Neural progenitor cell (in vitro differentiated cells): ENCODE measurements at regions not wholly inside any gene's neighbourhood (a gene's known extent, or its start where the extent isn't known, plus 50 kb on each side); places are given as distances from the start of the nearest gene placed in this dataset.

Source experiments
- DNase-seq: peaks from one replicate; pipeline ENCODE4 v3.0.0-alpha.2; 2016; ENCODE audit warnings: low spot score
- H2AFZ ChIP-seq: fragments of 200-600 bp; sonication (generic); replicated peaks from 2 replicates; pipeline ENCODE4 v1.6.1; 2016; ENCODE audit warnings: antibody characterized with exemption
- H3F3A ChIP-seq: fragments of 200-600 bp; sonication (generic); 2 replicates; pipeline ENCODE4 v1.6.1; 2016; ENCODE audit warnings: antibody characterized with exemption, low read depth
- H3K27ac ChIP-seq: fragments of 200-600 bp; sonication (generic); 2 replicates; pipeline ENCODE4 v1.5.1; 2016; ENCODE audit warnings: mild to moderate bottlenecking
- H3K27me3 ChIP-seq: fragments of 200-600 bp; sonication (generic); 2 replicates; pipeline ENCODE4 v1.6.1; 2016; ENCODE audit warnings: mild to moderate bottlenecking, moderate library complexity
- H3K36me3 ChIP-seq: fragments of 200-600 bp; sonication (generic); 2 replicates; pipeline ENCODE4 v1.5.1; 2016
- H3K4me1 ChIP-seq: fragments of 200-600 bp; sonication (generic); 2 replicates; pipeline ENCODE4 v1.6.1; 2016; ENCODE audit warnings: mixed run types
- H3K4me2 ChIP-seq: fragments of 200-600 bp; sonication (generic); 2 replicates; pipeline ENCODE4 v1.6.1; 2016
- H3K4me3 ChIP-seq: fragments of 200-600 bp; sonication (generic); 2 replicates; pipeline ENCODE4 v1.5.1; 2016
- H3K79me2 ChIP-seq: fragments of 200-600 bp; sonication (generic); 2 replicates; pipeline ENCODE4 v1.6.1; 2016; ENCODE audit warnings: low read depth
- H3K9ac ChIP-seq: fragments of 200-600 bp; sonication (generic); 2 replicates; pipeline ENCODE4 v1.6.1; 2016
- H3K9me3 ChIP-seq: fragments of 200-600 bp; sonication (generic); 2 replicates; pipeline ENCODE4 v1.5.1; 2016; ENCODE audit warnings: low read depth
- H4K20me1 ChIP-seq: fragments of 200-600 bp; sonication (generic); 2 replicates; pipeline ENCODE4 v1.6.1; 2016; ENCODE audit warnings: low read depth
- H3K27ac Mint-ChIP-seq: 3 replicates; pipeline ENCODE4 v1.8.0; 2021; ENCODE audit warnings: mixed read lengths
- H3K27me3 Mint-ChIP-seq: 2 replicates; pipeline ENCODE4 v1.8.0; 2022; ENCODE audit warnings: low read depth, mild to moderate bottlenecking, inconsistent platforms, moderate library complexity, mixed read lengths; ENCODE audit not compliant: insufficient read depth
- H3K36me3 Mint-ChIP-seq: 3 replicates; pipeline ENCODE4 v1.8.0; 2021; ENCODE audit warnings: mixed read lengths
- H3K4me1 Mint-ChIP-seq: 3 replicates; pipeline ENCODE4 v1.8.0; 2021; ENCODE audit warnings: mixed read lengths
- H3K4me3 Mint-ChIP-seq: 3 replicates; pipeline ENCODE4 v1.8.0; 2021; ENCODE audit warnings: mild to moderate bottlenecking, moderate library complexity, mixed read lengths
- H3K9me3 Mint-ChIP-seq: 3 replicates; pipeline ENCODE4 v1.8.0; 2020; ENCODE audit warnings: mixed read lengths
- CTCF ChIP-seq: fragments of 200-600 bp; sonication (generic); IDR thresholded peaks from 2 replicates; pipeline ENCODE4 v1.5.1; 2017; ENCODE audit warnings: antibody characterized with exemption, mild to moderate bottlenecking
- EZH2 ChIP-seq: fragments of 200-600 bp; sonication (generic); IDR thresholded peaks from 2 replicates; pipeline ENCODE4 v1.6.1; 2017; ENCODE audit warnings: antibody characterized with exemption, mild to moderate bottlenecking, moderate library complexity
- EZH2phosphoT487 ChIP-seq: fragments of 200-600 bp; sonication (generic); IDR thresholded peaks from 2 replicates; pipeline ENCODE4 v1.6.1; 2017; ENCODE audit warnings: antibody characterized with exemption

- no peaks in the 10 kb centered on the region for H3K9me3 ChIP-seq
- no peak overlapping the region for H3K4me3 Mint-ChIP-seq
- H3K27me3 ChIP-seq = no peaks in the 10 kb centered on the region
- H3K4me1 Mint-ChIP-seq = peaks cover 4% of the 10 kb centered on the region
- H3K4me3 ChIP-seq = no peak overlapping the region
- TF ChIP-seq CTCF (no peak), EZH2phosphoT487 (no peak), EZH2 (no peak)
- peaks cover 12% of the 10 kb centered on the region for H3K9me3 Mint-ChIP-seq
- H3K36me3 Mint-ChIP-seq = no peaks in the 10 kb centered on the region
- H3K9ac ChIP-seq = no peak overlapping the region
- no peaks in the 10 kb centered on the region for H4K20me1 ChIP-seq
- H3F3A ChIP-seq = no peaks in the 10 kb centered on the region
- H2AFZ ChIP-seq = no peak overlapping the region
- H3K27me3 Mint-ChIP-seq = peaks cover 2% of the 10 kb centered on the region
- H3K36me3 ChIP-seq = peaks cover 3% of the 10 kb centered on the region
- no peak overlapping the region for H3K27ac Mint-ChIP-seq
- H3K79me2 ChIP-seq = no peaks in the 10 kb centered on the region
- DNase-seq = no peak
- no peak overlapping the region for H3K4me2 ChIP-seq
- no peak overlapping the region for H3K27ac ChIP-seq
- no peaks in the 10 kb centered on the region for H3K4me1 ChIP-seq
Measured at GRCh38 chr4:59727745-59728144, 1472.4 kb upstream of the ADGRL3 start.

- Histone ChIP-seq H3K9me3 (no peaks in the 10 kb centered on the region), H3K4me2 (no peak overlapping the region), H3K36me3 (peaks cover 3% of the 10 kb centered on the region), H3F3A (no peaks in the 10 kb centered on the region), H3K27me3 (no peaks in the 10 kb centered on the region), H3K4me1 (no peaks in the 10 kb centered on the region), H3K27ac (no peak overlapping the region), H3K79me2 (no peaks in the 10 kb centered on the region), H4K20me1 (no peaks in the 10 kb centered on the region), H3K4me3 (no peak overlapping the region), H3K9ac (no peak overlapping the region), H2AFZ (peak overlapping the region; percentile 34)
- no peaks in the 10 kb centered on the region for H3K36me3 Mint-ChIP-seq
- DNase-seq = no peak
- peaks cover 4% of the 10 kb centered on the region for H3K4me1 Mint-ChIP-seq
- peaks cover 7% of the 10 kb centered on the region for H3K9me3 Mint-ChIP-seq
- no peak overlapping the region for H3K4me3 Mint-ChIP-seq
- no peak for TF ChIP-seq EZH2phosphoT487
- TF ChIP-seq CTCF = no peak
- no peak for TF ChIP-seq EZH2
- H3K27me3 Mint-ChIP-seq = peaks cover 2% of the 10 kb centered on the region
- H3K27ac Mint-ChIP-seq = no peak overlapping the region
Measured at GRCh38 chr4:59728496-59728895, 1471.6 kb upstream of the ADGRL3 start.

GRCh38 chr4:59729321-59729720 is 1470.8 kb upstream of the ADGRL3 start:
- H3K4me1 Mint-ChIP-seq = peaks cover 4% of the 10 kb centered on the region
- no peak overlapping the region for H3K9ac ChIP-seq
- no peaks in the 10 kb centered on the region for H3K36me3 Mint-ChIP-seq
- peaks cover 2% of the 10 kb centered on the region for H3K27me3 Mint-ChIP-seq
- H3K4me3 ChIP-seq = no peak overlapping the region
- no peaks in the 10 kb centered on the region for H4K20me1 ChIP-seq
- no peaks in the 10 kb centered on the region for H3K79me2 ChIP-seq
- H3F3A ChIP-seq = no peaks in the 10 kb centered on the region
- H3K27ac Mint-ChIP-seq = peak overlapping the region; percentile 28
- no peak overlapping the region for H3K4me3 Mint-ChIP-seq
- no peak overlapping the region for H2AFZ ChIP-seq
- no peak overlapping the region for H3K27ac ChIP-seq
- TF ChIP-seq EZH2 (no peak), CTCF (no peak), EZH2phosphoT487 (no peak)
- no peaks in the 10 kb centered on the region for H3K4me1 ChIP-seq
- no peak overlapping the region for H3K4me2 ChIP-seq
- peaks cover 3% of the 10 kb centered on the region for H3K36me3 ChIP-seq
- H3K9me3 ChIP-seq = no peaks in the 10 kb centered on the region
- H3K9me3 Mint-ChIP-seq = peaks cover 7% of the 10 kb centered on the region
- no peak for DNase-seq
- H3K27me3 ChIP-seq = no peaks in the 10 kb centered on the region
